SK-N-SH (cell line): ENCODE measurements at regions not wholly inside any gene's neighbourhood (a gene's known extent, or its start where the extent isn't known, plus 50 kb on each side); places are given as distances from the start of the nearest gene placed in this dataset.

Experiments used
- EP300 ChIP-seq, 2 experiments: IDR thresholded peaks; 2 replicates each; pipeline versions ENCODE4 v1.4.0 to v1.6.1; 2012; ENCODE audit warnings: borderline replicate concordance in 1 of 2, low read depth in 1 of 2, low read length in 1 of 2
- POLR2AphosphoS5 ChIP-seq: IDR thresholded peaks from 2 replicates; pipeline ENCODE4 v1.6.1; 2012; ENCODE audit warnings: low read depth, low read length

GRCh38 chr5:58913406-58913990 lies 330.6 kb downstream of the RAB3C start:
- TF ChIP-seq POLR2AphosphoS5 (no peak), EP300 (IDR thresholded peaks at IDR 0.05; ENCODE audit: borderline replicate concordance in 1 of 2, low read depth in 1 of 2, low read length in 1 of 2) (no peak)
